Fibroblast of skin of right biceps (primary cell): ENCODE measurements at regions not wholly inside any gene's neighbourhood (a gene's known extent, or its start where the extent isn't known, plus 50 kb on each side); places are given as distances from the start of the nearest gene placed in this dataset.
A peak's percentile ranks its signal among the peaks of the same experiment; 100 is the strongest.

Experiments
- DNase-seq: peaks from one replicate; pipeline ENCODE4 v3.0.0-alpha.2; 2013

GRCh38 chr5:31048282-31049270 is 144.9 kb upstream of the CDH6 start:
- DNase-seq: no peak

GRCh38 chr5:31047621-31048020 is 145.9 kb upstream of the CDH6 start:
- DNase-seq: no peak

- no peak for DNase-seq
These were observed 146.5 kb upstream of the CDH6 start for GRCh38 chr5:31047007-31047406.

- DNase-seq: peak; percentile 68
These were observed 157.1 kb upstream of the CDH6 start for GRCh38 chr5:31036411-31036810.

- peak; percentile 2 for DNase-seq
These were observed 160.2 kb upstream of the CDH6 start for GRCh38 chr5:31033295-31033694.

- no peak for DNase-seq
These were observed 163.6 kb upstream of the CDH6 start for GRCh38 chr5:31029925-31030324.

GRCh38 chr5:31027721-31028120 is 165.8 kb upstream of the CDH6 start:
- DNase-seq: no peak

GRCh38 chr5:31023105-31023504 is 170.4 kb upstream of the CDH6 start:
- peak; percentile 17 for DNase-seq

GRCh38 chr5:31021181-31021624 is 172.3 kb upstream of the CDH6 start:
- DNase-seq: peak; percentile 6

GRCh38 chr5:31008231-31008630 is 185.3 kb upstream of the CDH6 start:
- no peak for DNase-seq

GRCh38 chr5:31007672-31008071 is 185.8 kb upstream of the CDH6 start:
- no peak for DNase-seq

- DNase-seq: no peak
These were observed 193.2 kb upstream of the CDH6 start for GRCh38 chr5:31000287-31000686.

GRCh38 chr5:30997681-30998080 is 195.8 kb upstream of the CDH6 start:
- DNase-seq: peak; percentile 1

- no peak for DNase-seq
These were observed 198.6 kb upstream of the CDH6 start for GRCh38 chr5:30994902-30995301.

GRCh38 chr5:30994176-30994575 is 199.3 kb upstream of the CDH6 start:
- no peak for DNase-seq

- DNase-seq: no peak
These were observed 202.0 kb upstream of the CDH6 start for GRCh38 chr5:30991462-30991861.

GRCh38 chr5:30981576-30981975 is 211.9 kb upstream of the CDH6 start:
- DNase-seq: no peak

- DNase-seq: no peak
These were observed 224.5 kb upstream of the CDH6 start for GRCh38 chr5:30968971-30969370.

GRCh38 chr5:30960036-30960435 is 233.4 kb upstream of the CDH6 start:
- DNase-seq: peak; percentile 6

- peak; percentile 28 for DNase-seq
These were observed 234.2 kb upstream of the CDH6 start for GRCh38 chr5:30959238-30959637.

- DNase-seq: no peak
These were observed 235.9 kb upstream of the CDH6 start for GRCh38 chr5:30957591-30957990.

GRCh38 chr5:30956251-30956650 is 237.2 kb upstream of the CDH6 start:
- no peak for DNase-seq

GRCh38 chr5:30937070-30937469 is 256.4 kb upstream of the CDH6 start:
- no peak for DNase-seq

GRCh38 chr5:30933599-30933998 is 259.9 kb upstream of the CDH6 start:
- DNase-seq: no peak
